Subcutaneous abdominal adipose tissue (tissue), 5 donors: ENCODE measurements at regions not wholly inside any gene's neighbourhood (a gene's known extent, or its start where the extent isn't known, plus 50 kb on each side); places are given as distances from the start of the nearest gene placed in this dataset.

ENCODE experiments used
- H3K27ac ChIP-seq: one replicate; pipeline ENCODE4 v1.7.0; 2013; ENCODE audit warnings: low read depth, mild to moderate bottlenecking, inconsistent platforms, low read length, moderate library complexity
- H3K27me3 ChIP-seq, 5 donors: one replicate each; pipeline ENCODE4 v1.7.0; 2013; ENCODE audit warnings: low read length in 5 of 5, inconsistent platforms in 1 of 5; ENCODE audit not compliant: control insufficient read depth in 5 of 5, insufficient read depth in 4 of 5
- H3K36me3 ChIP-seq, 5 donors: one replicate each; pipeline ENCODE4 v1.7.0; 2013; ENCODE audit warnings: low read length in 5 of 5; ENCODE audit not compliant: control insufficient read depth in 5 of 5, insufficient read depth in 5 of 5
- H3K4me1 ChIP-seq, 5 donors: one replicate each; pipeline ENCODE4 v1.7.0; 2013; ENCODE audit warnings: low read length in 5 of 5, mild to moderate bottlenecking in 3 of 5, moderate library complexity in 1 of 5; ENCODE audit not compliant: control insufficient read depth in 5 of 5, insufficient read depth in 5 of 5
- H3K4me3 ChIP-seq, 5 donors: one replicate each; pipeline ENCODE4 v1.7.0; 2013; ENCODE audit warnings: low read length in 5 of 5, low read depth in 1 of 5
- H3K9ac ChIP-seq, 5 donors: one replicate each; pipeline ENCODE4 v1.7.0; 2013; ENCODE audit warnings: low read length in 5 of 5, mild to moderate bottlenecking in 4 of 5, moderate library complexity in 3 of 5
- H3K9me3 ChIP-seq, 5 donors: one replicate each; pipeline ENCODE4 v1.7.0; 2013; ENCODE audit warnings: low read length in 5 of 5; ENCODE audit not compliant: control insufficient read depth in 5 of 5
- donor health status: healthy.
- donor health status: healthy.
- donor health status: healthy.
- donor health status: healthy.
- donor health status: healthy.

DNA sequence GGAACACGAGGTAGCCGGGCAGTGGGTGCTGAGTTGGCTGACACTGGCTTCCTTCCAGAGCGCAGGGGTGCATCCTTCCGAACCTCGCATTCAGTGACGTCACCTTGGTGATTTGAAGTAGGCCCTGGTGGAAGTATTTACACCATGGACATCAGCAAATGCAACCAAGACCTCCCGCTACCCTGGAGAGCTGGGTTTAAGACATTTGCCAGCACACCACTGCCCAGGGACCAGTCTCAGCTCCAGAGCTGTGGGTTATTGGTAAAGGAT, 106.4 kb upstream of the GPR26 start:
- H3K9ac ChIP-seq: no peak overlapping the region
- H3K27me3 ChIP-seq: peaks cover 6 to 21% (median 15%) of the 10 kb centered on the region in 5 donors
- H3K4me3 ChIP-seq: no peak overlapping the region
- no peaks in the 10 kb centered on the region for H3K9me3 ChIP-seq
- no peaks in the 10 kb centered on the region for H3K36me3 ChIP-seq
- no peaks in the 10 kb centered on the region for H3K4me1 ChIP-seq
- no peak overlapping the region for H3K27ac ChIP-seq

DNA sequence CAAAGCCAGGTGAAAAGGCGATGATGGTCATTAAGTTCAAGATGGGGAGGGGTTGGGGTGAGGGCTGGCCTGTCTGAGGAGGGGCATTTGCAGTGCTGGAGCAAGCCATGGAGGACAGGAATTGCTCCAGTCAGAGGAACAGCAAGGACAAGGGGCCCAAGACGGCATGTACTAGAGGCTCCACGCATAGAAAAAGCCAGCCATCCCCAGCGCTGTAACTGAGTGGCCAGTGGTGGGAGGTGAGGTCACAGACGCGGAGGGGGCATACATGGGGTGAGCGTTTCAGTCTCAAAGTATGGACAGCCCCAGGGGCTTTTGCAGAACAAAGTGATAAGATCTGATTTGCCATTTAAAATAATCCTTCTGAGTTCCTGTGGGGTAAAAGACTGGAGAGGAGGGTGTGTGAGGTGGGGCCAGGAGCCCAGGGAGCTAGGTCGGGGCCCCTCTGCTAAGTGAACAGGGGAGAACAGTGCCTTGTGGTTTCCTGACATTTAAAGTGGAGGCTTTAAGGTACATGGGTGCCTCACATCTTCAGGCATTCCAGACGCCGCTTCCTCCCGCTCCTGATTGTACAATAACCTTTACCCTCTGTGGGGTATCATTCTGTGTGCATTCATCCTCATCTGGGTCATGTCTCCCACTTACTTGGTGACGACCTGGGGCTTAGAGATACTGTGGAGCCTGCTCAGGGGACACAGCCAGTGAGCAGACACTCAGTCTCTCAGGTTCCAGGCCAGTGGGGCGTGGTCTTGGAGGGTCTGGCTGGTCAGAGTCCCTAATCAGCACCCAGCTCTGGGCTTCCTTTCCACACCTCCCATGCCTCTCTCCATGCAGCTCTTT, 105.6 kb upstream of the GPR26 start:
- H3K4me1 ChIP-seq: no peaks in the 10 kb centered on the region
- H3K27ac ChIP-seq: no peak overlapping the region
- no peak overlapping the region for H3K9ac ChIP-seq
- no peaks in the 10 kb centered on the region for H3K9me3 ChIP-seq
- no peaks in the 10 kb centered on the region for H3K36me3 ChIP-seq
- no peak overlapping the region for H3K4me3 ChIP-seq
- H3K27me3 ChIP-seq: peaks cover 6 to 20% (median 13%) of the 10 kb centered on the region in 5 donors

- Histone ChIP-seq H3K9me3 (no peaks in the 10 kb centered on the region), H3K4me3 (no peak overlapping the region), H3K9ac (no peak overlapping the region), H3K36me3 (no peaks in the 10 kb centered on the region), H3K4me1 (no peaks in the 10 kb centered on the region), H3K27ac (no peak overlapping the region), H3K27me3 (peaks cover 5 to 15% (median 7%) of the 10 kb centered on the region in 5 donors)
Observed at GRCh38 chr10:123561141-123561440, 105.1 kb upstream of the GPR26 start.

DNA sequence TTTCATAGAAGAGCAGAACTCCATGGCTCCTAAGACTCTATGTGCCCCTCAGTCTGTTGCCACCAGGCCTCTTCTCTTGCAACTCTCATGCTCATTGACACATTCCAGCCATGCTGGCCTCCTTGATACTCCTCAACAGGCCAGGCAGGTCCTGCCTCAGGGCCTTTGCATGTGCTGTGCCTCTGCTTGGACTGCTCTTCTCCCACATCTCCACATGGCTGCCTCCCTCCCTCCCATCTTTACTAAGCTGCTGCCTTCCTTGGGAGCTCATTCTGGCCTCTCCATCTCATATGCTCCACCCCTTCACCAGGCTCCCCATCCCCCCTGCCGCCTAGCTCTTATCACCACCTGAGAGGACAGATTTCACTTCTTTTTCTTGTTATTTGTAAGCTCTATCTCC, 103.8 kb upstream of the GPR26 start:
- no peak overlapping the region for H3K27ac ChIP-seq
- H3K9ac ChIP-seq: no peak overlapping the region
- H3K9me3 ChIP-seq: peaks cover 0 to 2% (median 0%) of the 10 kb centered on the region in 5 donors
- peaks cover 0 to 9% (median 8%) of the 10 kb centered on the region in 5 donors for H3K27me3 ChIP-seq
- H3K36me3 ChIP-seq: no peaks in the 10 kb centered on the region
- no peaks in the 10 kb centered on the region for H3K4me1 ChIP-seq
- H3K4me3 ChIP-seq: no peak overlapping the region

GRCh38 chr10:123562811-123563580, 103.2 kb upstream of the GPR26 start:
- H3K9ac ChIP-seq: no peak overlapping the region
- no peaks in the 10 kb centered on the region for H3K4me1 ChIP-seq
- H3K27me3 ChIP-seq: peaks cover 0 to 12% (median 8%) of the 10 kb centered on the region in 5 donors
- peaks cover 0 to 2% (median 0%) of the 10 kb centered on the region in 5 donors for H3K9me3 ChIP-seq
- H3K36me3 ChIP-seq: no peaks in the 10 kb centered on the region
- no peak overlapping the region for H3K27ac ChIP-seq
- H3K4me3 ChIP-seq: no peak overlapping the region

GRCh38 chr10:123563581-123563855, 102.6 kb upstream of the GPR26 start:
- Histone ChIP-seq H3K27ac (no peak overlapping the region), H3K27me3 (peaks cover 0 to 16% (median 8%) of the 10 kb centered on the region in 5 donors), H3K36me3 (no peaks in the 10 kb centered on the region), H3K4me3 (no peak overlapping the region), H3K9me3 (peaks cover 0 to 2% (median 0%) of the 10 kb centered on the region in 5 donors), H3K4me1 (no peaks in the 10 kb centered on the region), H3K9ac (no peak overlapping the region)

DNA sequence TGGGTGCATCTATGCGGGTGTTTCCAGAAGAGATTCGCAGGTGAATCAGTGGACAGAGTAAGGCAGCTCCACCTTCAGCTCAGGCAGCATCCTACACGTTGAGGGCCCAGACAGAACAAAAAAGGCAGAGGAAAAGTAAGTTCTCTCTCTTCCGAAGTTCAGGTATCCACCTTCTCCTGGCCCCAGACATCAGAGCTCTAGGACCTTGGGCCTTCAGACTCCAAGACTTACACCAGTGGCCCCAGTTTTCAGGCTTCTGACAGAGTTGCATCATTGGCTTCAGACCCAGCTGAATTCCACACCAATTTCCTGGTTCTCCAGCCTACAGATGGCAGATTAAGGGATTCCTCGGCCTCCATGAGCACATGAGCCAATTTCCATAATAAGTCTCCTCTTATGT, 102.2 kb upstream of the GPR26 start:
- H3K4me3 ChIP-seq: no peak overlapping the region
- no peaks in the 10 kb centered on the region for H3K36me3 ChIP-seq
- H3K4me1 ChIP-seq: no peaks in the 10 kb centered on the region
- H3K27me3 ChIP-seq: peaks cover 0 to 20% (median 8%) of the 10 kb centered on the region in 5 donors
- H3K9me3 ChIP-seq: peaks cover 0 to 2% (median 0%) of the 10 kb centered on the region in 5 donors
- no peak overlapping the region for H3K27ac ChIP-seq
- H3K9ac ChIP-seq: no peak overlapping the region

DNA sequence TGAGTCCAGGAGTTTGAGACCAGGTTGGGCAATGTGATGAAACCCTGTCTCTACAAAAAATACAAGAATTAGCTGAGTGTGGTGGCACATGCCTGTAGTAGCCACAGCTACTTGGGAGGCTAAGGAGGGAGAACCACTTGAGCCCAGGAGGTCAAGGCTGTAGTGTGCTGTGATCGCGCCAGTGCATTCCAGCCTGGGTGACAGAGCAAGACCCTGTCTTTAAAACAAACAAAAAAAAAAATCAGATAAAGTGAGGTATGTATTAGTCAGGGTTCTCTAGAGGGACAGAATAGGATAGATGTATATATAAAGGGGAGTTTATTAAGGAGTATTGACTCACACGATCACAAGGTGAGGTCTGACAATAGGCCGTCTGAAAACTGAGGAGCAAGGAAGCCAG, 101.5 kb upstream of the GPR26 start:
- Histone ChIP-seq H3K9me3 (peaks cover 0 to 2% (median 0%) of the 10 kb centered on the region in 5 donors), H3K4me1 (no peaks in the 10 kb centered on the region), H3K27ac (no peak overlapping the region)

GRCh38 chr10:123565691-123566660, 100.2 kb upstream of the GPR26 start:
- H3K4me1 ChIP-seq: no peaks in the 10 kb centered on the region
- peaks cover 0 to 2% (median 0%) of the 10 kb centered on the region in 5 donors for H3K9me3 ChIP-seq
- peaks cover 4 to 37% (median 21%) of the 10 kb centered on the region in 5 donors for H3K27me3 ChIP-seq
- no peak overlapping the region for H3K9ac ChIP-seq
- H3K27ac ChIP-seq: no peak overlapping the region
- H3K36me3 ChIP-seq: no peaks in the 10 kb centered on the region
- H3K4me3 ChIP-seq: no peak overlapping the region

More for the DNA sequence above, 101.5 kb upstream of the GPR26 start:
- H3K9ac ChIP-seq: no peak overlapping the region
- no peak overlapping the region for H3K4me3 ChIP-seq
- no peaks in the 10 kb centered on the region for H3K36me3 ChIP-seq
- peaks cover 0 to 26% (median 12%) of the 10 kb centered on the region in 5 donors for H3K27me3 ChIP-seq
